ENCODE measurements at regions not wholly inside any gene's neighbourhood (a gene's known extent, or its start where the extent isn't known, plus 50 kb on each side); places are given as distances from the start of the nearest gene placed in this dataset.

GRCh38 chr11:116478669-116479668, 293.8 kb downstream of the BUD13 start:
- TF ChIP-seq CTCF (IDR thresholded peaks at IDR 0.05): no peak
- H3K27ac ChIP-seq: no peak overlapping the region
- DNase-seq (no peak), ATAC-seq (no peak)
- H3K9me3 ChIP-seq: no peaks in the 10 kb centered on the region
- H3K4me1 ChIP-seq: no peaks in the 10 kb centered on the region
- no peaks in the 10 kb centered on the region for H3K36me3 ChIP-seq (ENCODE audit: insufficient read depth in 1 of 2, low read depth in 1 of 2)
- H3K27me3 ChIP-seq (ENCODE audit: insufficient read depth in 3 of 3, low read length in 2 of 3): no peaks in the 10 kb centered on the region
- intact Hi-C loops (cut with DNase I): no loop called here
- H3K4me3 ChIP-seq: no peak overlapping the region
- 68 to 77% (median 70%) methylated on average over 7 of the region's 7 CpGs for WGBS, 3 donors

GRCh38 chr11:116478205-116478604, 294.6 kb downstream of the BUD13 start:
- no peak overlapping the region for H3K27ac ChIP-seq
- no peaks in the 10 kb centered on the region for H3K27me3 ChIP-seq (ENCODE audit: insufficient read depth in 3 of 3, low read length in 2 of 3)
- no peaks in the 10 kb centered on the region for H3K9me3 ChIP-seq
- H3K4me1 ChIP-seq: peaks cover 2% of the 10 kb centered on the region
- no peak overlapping the region for H3K4me3 ChIP-seq
- WGBS, 3 donors: 76 to 81% (median 77%) methylated on average over 8 of the region's 8 CpGs
- no peak for ATAC-seq
- intact Hi-C loops (cut with DNase I): no loop called here
- no peak for TF ChIP-seq CTCF (IDR thresholded peaks at IDR 0.05)
- no peak for DNase-seq
- no peaks in the 10 kb centered on the region for H3K36me3 ChIP-seq (ENCODE audit: insufficient read depth in 1 of 2, low read depth in 1 of 2)

- 65 to 71% (median 70%) methylated on average over 3 of the region's 3 CpGs for WGBS, 3 donors
- no peaks in the 10 kb centered on the region for H3K27me3 ChIP-seq (ENCODE audit: insufficient read depth in 3 of 3, low read length in 2 of 3)
- no peak for ATAC-seq
- H3K9me3 ChIP-seq: no peaks in the 10 kb centered on the region
- H3K4me3 ChIP-seq: no peak overlapping the region
- H3K4me1 ChIP-seq: peaks cover 9% of the 10 kb centered on the region
- no peak for DNase-seq
- intact Hi-C loops (cut with DNase I): no loop called here
- no peak for TF ChIP-seq CTCF (IDR thresholded peaks at IDR 0.05)
- no peaks in the 10 kb centered on the region for H3K36me3 ChIP-seq (ENCODE audit: insufficient read depth in 1 of 2, low read depth in 1 of 2)
- no peak overlapping the region for H3K27ac ChIP-seq
Observed at GRCh38 chr11:116473790-116474346, 298.9 kb downstream of the BUD13 start.

- TF ChIP-seq CTCF (IDR thresholded peaks at IDR 0.05): no peak
- Histone ChIP-seq H3K36me3 (ENCODE audit: insufficient read depth in 1 of 2, low read depth in 1 of 2) (no peaks in the 10 kb centered on the region), H3K4me3 (no peak overlapping the region), H3K9me3 (no peaks in the 10 kb centered on the region), H3K27ac (no peak overlapping the region), H3K27me3 (ENCODE audit: insufficient read depth in 3 of 3, low read length in 2 of 3) (no peaks in the 10 kb centered on the region), H3K4me1 (peaks cover 9% of the 10 kb centered on the region)
- 5 to 10% (median 9%) methylated on average over 1 of the region's 1 CpG for WGBS, 3 donors
- DNase-seq: no peak
- ATAC-seq: no peak
- intact Hi-C loops (cut with DNase I): no loop called here
Observed at GRCh38 chr11:116473206-116473769, 299.5 kb downstream of the BUD13 start.
